ENCODE measurements at regions not wholly inside any gene's neighbourhood (a gene's known extent, or its start where the extent isn't known, plus 50 kb on each side); places are given as distances from the start of the nearest gene placed in this dataset.

DNA sequence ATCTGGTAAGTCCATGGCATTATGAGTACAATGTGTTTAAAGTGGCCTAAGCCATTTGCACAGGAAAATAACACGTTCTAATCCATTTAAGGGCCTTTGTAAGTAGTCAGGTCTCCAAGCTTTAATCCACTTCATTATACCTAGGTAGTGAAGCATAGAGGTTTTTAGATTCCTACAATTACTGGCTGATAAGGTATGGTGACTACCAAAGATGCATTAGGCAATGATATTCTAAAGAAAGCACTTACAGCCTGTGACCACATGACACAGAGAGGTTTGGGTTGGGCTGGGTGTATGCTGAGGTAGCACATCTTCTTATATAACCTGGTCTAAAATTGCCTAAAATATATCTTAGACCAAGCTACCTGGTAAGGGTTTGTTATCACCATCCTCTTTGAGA lies 504.4 kb downstream of the TFAP2B start:
- 19 to 68% (median 36%) methylated on average over 1 of the region's 1 CpG for WGBS, 5 donors
- intact Hi-C loops (cut with DNase I; ENCODE audit: low total_unique reads): no loop called here

DNA sequence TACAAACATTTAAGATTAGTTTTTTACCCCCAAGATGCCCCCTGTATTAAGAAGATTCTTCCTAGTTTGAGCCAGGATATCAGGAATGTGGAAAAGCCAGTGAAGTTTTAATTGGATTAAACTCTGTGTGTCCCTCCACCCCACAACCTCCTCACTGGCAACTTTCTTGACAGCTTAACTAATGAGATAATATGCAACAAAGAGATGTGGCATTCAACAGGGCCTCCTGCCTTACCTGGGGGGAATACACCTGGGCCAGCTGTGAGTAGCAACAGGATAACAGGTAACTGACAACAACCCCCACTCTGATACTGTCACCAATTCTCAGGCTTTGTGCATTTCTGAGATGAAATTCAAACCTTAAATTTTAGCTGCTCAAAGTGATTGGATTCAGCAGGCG lies 512.3 kb downstream of the TFAP2B start:
- Histone ChIP-seq H3K27ac (no peak overlapping the region), H3K36me3 (no peaks in the 10 kb centered on the region), H3K27me3 (no peaks in the 10 kb centered on the region), H3K9me3 (no peaks in the 10 kb centered on the region), H3K4me3 (no peak overlapping the region), H3K4me1 (no peaks in the 10 kb centered on the region)
- TF ChIP-seq, protein P1, sequence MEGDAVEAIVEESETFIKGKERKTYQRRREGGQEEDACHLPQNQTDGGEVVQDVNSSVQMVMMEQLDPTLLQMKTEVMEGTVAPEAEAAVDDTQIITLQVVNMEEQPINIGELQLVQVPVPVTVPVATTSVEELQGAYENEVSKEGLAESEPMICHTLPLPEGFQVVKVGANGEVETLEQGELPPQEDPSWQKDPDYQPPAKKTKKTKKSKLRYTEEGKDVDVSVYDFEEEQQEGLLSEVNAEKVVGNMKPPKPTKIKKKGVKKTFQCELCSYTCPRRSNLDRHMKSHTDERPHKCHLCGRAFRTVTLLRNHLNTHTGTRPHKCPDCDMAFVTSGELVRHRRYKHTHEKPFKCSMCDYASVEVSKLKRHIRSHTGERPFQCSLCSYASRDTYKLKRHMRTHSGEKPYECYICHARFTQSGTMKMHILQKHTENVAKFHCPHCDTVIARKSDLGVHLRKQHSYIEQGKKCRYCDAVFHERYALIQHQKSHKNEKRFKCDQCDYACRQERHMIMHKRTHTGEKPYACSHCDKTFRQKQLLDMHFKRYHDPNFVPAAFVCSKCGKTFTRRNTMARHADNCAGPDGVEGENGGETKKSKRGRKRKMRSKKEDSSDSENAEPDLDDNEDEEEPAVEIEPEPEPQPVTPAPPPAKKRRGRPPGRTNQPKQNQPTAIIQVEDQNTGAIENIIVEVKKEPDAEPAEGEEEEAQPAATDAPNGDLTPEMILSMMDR (IDR thresholded peaks at IDR 0.05): no peak
- TF ChIP-seq POLR2A (IDR thresholded peaks at IDR 0.05) (no peak), POLR2AphosphoS5 (IDR thresholded peaks at IDR 0.05) (no peak)
- no peak for DNase-seq
- intact Hi-C loops (cut with DNase I; ENCODE audit: low total_unique reads): no loop called here
- WGBS, 5 donors: 75 to 100% (median 89%) methylated on average over 1 of the region's 1 CpG

More for the DNA sequence above, 504.4 kb downstream of the TFAP2B start:
- Histone ChIP-seq H3K9me3 (peaks cover 0 to 4% (median 0%) of the 10 kb centered on the region in 4 donors), H3K27me3 (no peaks in the 10 kb centered on the region), H3K36me3 (no peaks in the 10 kb centered on the region), H3K4me3 (no peak overlapping the region), H3K4me1 (no peaks in the 10 kb centered on the region), H3K27ac (no peak overlapping the region)
- DNase-seq: peak in 1 of 2 donors; percentile 7
- TF ChIP-seq, protein P1 (IDR thresholded peaks at IDR 0.05): no peak
- no peak for TF ChIP-seq POLR2AphosphoS5 (IDR thresholded peaks at IDR 0.05)
- TF ChIP-seq POLR2A (IDR thresholded peaks at IDR 0.05): no peak
- no peak for TF ChIP-seq EP300 (IDR thresholded peaks at IDR 0.05)

DNA sequence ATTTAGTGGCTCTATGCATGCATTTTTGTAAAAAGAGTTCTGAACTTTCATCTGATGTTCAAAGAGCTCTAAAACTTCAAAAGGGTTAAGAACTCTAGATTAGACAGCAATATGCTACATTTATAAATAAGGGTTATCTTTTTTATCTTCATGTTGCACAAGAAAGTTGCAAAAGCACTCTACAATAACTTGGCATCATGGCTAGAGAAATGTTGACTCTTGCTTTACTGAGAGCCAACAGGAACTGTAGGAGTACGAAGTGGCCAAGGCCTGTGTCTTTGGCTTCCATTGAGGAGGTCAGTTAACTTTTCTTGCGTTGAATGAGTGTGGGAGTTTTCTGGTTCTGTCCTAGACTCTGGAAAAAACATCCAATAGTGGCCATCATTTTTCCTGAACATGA lies 516.9 kb downstream of the TFAP2B start:
- DNase-seq: no peak
- 50 to 69% (median 62%) methylated on average over 2 of the region's 2 CpGs for WGBS, 5 donors
- Histone ChIP-seq H3K27me3 (no peaks in the 10 kb centered on the region), H3K4me1 (no peaks in the 10 kb centered on the region), H3K36me3 (no peaks in the 10 kb centered on the region), H3K27ac (no peak overlapping the region), H3K9me3 (no peaks in the 10 kb centered on the region), H3K4me3 (no peak overlapping the region)
- TF ChIP-seq, protein P1 (IDR thresholded peaks at IDR 0.05): no peak
- TF ChIP-seq POLR2AphosphoS5 (IDR thresholded peaks at IDR 0.05) (no peak), POLR2A (IDR thresholded peaks at IDR 0.05) (no peak), EP300 (IDR thresholded peaks at IDR 0.05) (no peak)
- intact Hi-C loops (cut with DNase I; ENCODE audit: low total_unique reads): no loop called here

DNA sequence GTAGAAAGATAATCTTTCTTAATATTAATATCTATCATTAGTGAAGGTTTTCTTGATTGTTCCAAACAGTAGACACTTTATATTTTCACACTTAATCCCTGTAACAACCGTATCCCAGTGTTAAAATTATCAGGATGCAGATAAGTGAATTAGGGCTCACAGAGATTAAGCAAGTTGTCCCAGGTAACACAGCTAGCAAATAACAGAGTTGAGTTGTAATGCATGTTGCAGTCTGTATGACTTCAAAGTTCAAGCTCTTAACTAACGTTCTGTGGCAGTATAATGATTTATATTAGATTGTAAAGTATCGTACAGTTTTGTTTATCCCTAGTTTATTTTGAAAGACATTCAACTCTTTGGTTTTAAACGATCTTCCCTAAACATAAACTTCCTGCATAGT lies 517.5 kb downstream of the TFAP2B start:
- Histone ChIP-seq H3K27ac (no peak overlapping the region), H3K4me3 (no peak overlapping the region), H3K4me1 (no peaks in the 10 kb centered on the region), H3K27me3 (no peaks in the 10 kb centered on the region), H3K9me3 (no peaks in the 10 kb centered on the region), H3K36me3 (no peaks in the 10 kb centered on the region)
- intact Hi-C loops (cut with DNase I; ENCODE audit: low total_unique reads): no loop called here
- TF ChIP-seq, protein P1 (IDR thresholded peaks at IDR 0.05): no peak
- no peak for TF ChIP-seq POLR2A (IDR thresholded peaks at IDR 0.05)
- no peak for TF ChIP-seq POLR2AphosphoS5 (IDR thresholded peaks at IDR 0.05)
- TF ChIP-seq EP300 (IDR thresholded peaks at IDR 0.05): no peak
- no peak for DNase-seq
- WGBS, 5 donors: 24 to 39% (median 32%) methylated on average over 4 of the region's 4 CpGs

All from stomach (tissue), 8 donors.